GM18505 (cell line): ENCODE measurements at regions not wholly inside any gene's neighbourhood (a gene's known extent, or its start where the extent isn't known, plus 50 kb on each side); places are given as distances from the start of the nearest gene placed in this dataset.

Source experiments
- ATAC-seq: cut with Tn5 transposase; IDR thresholded peaks from one replicate; pipeline ENCODE4 v1.9.1; 2021; ENCODE audit not compliant: unreplicated experiment
- POLR2A ChIP-seq: IDR thresholded peaks from 4 replicates; pipeline ENCODE4 v1.6.1; 2011; ENCODE audit warnings: borderline replicate concordance; ENCODE audit not compliant: insufficient read depth, insufficient read length; ENCODE audit errors: extremely low read depth

DNA sequence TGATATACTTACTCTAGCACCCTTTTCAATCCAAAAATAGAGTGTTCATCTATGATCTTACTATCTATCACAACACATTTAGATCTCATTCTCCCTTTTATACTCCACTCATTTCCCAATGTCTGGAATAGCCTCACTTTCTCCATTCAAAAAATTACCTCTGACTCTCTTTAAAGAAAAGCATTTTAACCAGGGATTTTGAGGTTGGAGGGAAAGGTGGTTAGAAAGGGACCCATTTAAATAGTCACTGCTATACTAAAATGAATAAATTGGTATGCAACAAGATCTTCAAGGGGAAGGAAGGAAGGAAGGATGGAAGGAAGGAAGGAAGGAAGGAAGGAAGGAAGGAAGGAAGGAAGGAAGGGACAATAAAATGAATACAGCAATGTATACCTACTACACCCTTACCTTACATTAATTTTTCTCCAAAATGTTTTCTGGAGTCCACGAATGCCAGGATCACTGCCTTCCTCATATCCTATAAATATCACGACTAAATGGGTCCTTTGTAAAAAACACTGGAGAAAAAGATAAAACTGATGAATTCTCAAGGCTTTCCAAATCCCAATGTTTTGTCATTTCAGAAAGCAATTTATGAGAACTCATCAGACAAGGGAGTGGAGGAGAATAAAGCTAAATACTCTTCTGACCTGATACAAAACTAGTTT lies 202.7 kb downstream of the ZEB2 start:
- no peak for ATAC-seq
- TF ChIP-seq POLR2A: no peak

DNA sequence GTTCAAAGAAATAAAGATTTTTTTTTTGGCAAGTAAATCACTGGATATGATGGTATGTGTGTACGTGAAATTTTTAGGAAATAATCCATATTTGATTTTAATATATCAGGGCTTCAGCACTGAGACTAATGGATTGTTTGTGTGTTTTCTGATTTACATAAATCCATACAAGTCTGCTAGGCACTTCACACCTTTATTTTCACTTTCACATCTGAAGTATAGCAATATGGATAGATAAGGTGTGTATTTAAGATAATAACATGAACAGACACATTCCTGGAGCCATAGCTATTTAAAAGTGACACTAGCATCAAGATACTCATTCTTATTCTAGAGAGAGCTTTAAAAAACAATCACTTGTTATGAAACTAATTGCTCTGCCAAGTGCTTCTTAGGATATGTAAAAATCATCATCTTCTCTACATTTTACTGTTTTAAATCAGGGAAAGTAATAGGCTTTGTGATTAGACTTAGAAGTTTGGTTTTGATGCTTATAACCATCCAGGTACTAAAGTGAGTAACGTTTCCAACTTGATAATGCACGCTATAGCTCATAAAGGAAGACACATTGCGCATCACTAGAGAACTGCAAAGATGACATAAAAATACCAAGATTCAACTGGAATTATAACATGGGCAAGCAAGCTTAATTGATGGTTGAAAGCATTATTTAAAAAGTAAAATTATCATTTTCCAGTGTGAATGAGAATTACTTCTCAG lies 208.9 kb downstream of the ZEB2 start:
- no peak for ATAC-seq
- TF ChIP-seq POLR2A: no peak

DNA sequence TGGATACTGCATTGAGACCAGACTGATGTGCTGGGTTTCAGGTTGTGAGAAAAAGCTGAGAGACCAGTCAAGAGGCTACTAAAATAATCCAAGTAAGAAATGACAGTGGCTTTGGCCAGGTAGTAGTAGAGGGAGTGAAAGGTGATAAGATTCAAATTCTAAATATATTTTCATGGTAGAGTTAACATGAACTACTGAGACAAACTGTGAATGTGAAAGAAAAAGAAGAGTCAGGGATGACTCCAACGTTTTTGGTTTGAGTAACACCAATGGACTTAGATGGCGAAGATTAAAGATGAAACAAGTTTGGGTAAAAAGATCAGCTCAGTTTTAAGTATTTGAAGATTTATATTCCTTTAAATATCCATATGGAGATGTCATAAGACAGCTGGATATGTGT lies 209.4 kb downstream of the ZEB2 start:
- ATAC-seq: no peak
- no peak for TF ChIP-seq POLR2A

DNA sequence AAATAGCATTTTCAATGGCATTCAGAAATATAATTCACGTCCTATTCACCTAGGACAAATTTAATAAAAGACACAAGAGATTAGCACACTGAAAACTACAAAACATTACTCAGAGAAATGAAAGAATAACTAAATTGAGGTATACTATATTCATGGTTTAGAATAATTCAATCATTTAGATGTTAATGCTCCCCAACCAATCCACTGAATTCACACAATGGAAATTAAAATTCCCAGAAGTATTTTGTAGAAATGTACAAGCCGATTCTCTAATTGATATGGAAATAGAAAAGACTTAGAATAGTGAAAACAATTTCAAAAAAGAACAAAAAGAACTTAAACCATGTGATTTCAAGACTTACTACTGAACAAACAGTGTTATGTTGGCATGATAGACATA lies 212.2 kb downstream of the ZEB2 start:
- ATAC-seq: no peak
- no peak for TF ChIP-seq POLR2A

DNA sequence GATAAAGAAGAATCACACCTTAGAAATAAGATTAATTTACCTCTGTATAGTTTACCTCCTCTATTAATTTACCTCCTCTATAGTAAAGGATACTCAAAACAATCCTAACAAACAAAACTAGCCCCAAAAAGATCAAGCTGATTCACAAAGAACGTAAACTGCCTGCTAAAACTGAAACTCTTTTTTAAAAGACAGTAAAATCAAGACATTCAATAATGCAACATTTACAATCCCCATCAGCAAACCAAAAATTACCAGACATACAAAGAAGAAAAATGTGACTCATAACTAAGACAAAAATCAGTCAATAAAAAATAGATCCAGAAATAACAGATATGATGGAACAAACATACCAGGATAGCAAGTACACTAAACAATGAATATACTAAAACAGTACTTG lies 215.7 kb downstream of the ZEB2 start:
- no peak for TF ChIP-seq POLR2A
- ATAC-seq: no peak

DNA sequence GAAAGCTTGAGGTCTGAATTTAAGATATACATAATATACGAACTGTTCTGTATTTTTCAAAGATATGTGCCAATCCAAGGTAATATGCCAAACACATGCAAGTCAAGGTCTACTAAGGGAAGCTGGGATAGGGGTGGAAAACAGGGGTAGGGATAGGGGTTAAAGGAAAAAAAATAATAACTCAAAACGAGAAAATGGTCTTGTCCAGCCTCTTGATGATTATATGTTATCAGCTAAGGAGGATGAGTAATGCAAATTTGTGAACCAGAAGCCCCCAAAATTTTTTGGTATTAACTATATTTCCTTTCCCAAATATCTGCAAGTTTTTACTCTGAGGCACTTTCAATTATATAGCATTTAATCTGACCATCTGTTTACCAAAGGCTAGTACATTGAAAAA lies 219.3 kb downstream of the ZEB2 start:
- ATAC-seq: no peak
- no peak for TF ChIP-seq POLR2A

DNA sequence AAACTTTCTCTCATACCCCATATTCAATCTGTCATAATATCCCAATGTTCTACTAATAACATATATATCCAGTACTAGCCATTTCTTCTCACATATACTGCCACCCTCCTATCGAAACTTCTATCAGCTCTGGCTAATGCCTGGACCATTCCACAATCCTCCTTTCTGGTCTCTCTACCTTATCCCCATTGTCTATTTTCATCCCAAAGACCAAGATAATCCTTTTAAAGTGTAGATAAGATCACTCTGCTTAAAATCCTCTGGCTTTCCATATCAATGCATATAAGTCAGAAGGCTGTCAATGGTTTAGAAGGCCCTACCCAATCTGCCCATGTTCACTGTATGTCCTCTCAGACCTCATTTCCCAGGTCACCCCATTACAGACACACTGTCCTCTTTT lies 229.6 kb downstream of the ZEB2 start:
- no peak for TF ChIP-seq POLR2A
- no peak for ATAC-seq

DNA sequence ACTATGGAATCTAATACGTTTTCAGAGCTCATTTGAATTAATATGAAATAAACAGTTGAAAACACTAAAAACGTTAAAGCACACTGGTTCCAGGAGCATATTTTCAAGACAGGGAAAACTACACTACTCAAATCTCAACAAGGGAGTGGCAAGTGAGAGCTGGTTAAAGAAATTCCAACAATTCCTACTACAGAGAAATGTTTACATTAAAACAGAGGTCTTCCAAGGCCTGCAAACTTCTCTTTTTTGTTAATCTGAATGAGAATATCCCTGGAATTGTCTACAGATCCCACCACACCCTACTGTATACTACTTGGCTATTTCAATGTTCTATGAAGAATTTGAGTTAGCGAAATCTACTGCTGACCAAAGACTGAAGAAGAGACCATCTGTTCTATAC lies 231.5 kb downstream of the ZEB2 start:
- TF ChIP-seq POLR2A: no peak
- ATAC-seq: no peak

DNA sequence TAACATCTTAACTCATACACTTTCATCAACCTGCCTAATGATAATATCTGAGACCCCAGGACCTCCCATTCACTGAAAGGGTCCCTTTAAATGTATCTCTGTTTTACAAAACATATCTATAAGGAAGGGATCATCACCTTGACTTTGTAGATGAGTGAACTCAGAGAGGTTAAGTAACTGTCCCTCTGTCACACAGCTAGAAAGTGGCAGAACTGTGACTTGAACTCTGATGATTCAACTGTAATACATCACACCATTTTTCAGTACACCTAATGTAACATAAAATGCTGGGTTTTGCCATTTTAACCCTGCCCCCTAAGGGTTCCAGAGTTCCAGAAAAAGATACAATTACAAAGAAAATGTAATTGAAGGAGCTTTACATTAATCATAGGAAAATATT lies 234.6 kb downstream of the ZEB2 start:
- ATAC-seq: no peak

DNA sequence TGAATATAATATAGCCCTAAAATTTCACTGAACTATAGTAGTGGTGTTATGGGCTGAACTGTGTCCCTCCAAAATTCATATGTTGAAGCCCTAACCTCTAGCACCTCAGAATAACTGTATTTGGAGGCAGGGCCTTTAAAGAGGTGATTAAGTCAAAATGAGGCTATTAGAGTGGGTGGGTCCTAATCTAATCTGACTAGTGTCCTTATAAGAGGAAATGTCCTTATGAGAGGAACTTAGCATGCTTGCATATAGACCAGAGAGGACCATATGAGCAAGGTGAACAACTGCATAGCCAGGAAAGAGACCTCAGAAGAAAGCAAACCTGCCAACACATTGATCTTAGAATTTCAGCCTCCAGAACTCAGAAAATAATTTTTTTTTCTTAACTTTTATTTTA lies 238.4 kb downstream of the ZEB2 start:
- no peak for TF ChIP-seq POLR2A
- ATAC-seq: no peak

More for the DNA sequence above, 234.6 kb downstream of the ZEB2 start:
- TF ChIP-seq POLR2A: no peak

DNA sequence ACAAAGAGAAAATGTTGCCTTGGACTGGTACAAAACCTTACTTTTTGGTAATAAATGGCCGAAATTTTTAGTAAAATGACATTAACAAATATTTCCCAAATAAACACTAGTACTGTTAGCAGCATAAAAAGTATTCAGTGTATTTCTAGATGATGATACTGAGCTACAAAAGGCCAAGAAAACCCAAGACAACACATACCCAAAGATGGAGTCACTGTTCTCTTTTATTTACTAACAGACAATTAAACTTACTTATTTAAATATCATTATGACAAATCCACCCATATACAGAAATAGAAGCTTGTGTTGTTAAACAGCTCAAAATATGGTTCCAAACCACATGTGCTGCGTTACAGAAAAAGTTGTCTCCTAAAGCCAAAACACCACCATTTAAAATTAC lies 239.9 kb downstream of the ZEB2 start:
- ATAC-seq: no peak
- TF ChIP-seq POLR2A: no peak

DNA sequence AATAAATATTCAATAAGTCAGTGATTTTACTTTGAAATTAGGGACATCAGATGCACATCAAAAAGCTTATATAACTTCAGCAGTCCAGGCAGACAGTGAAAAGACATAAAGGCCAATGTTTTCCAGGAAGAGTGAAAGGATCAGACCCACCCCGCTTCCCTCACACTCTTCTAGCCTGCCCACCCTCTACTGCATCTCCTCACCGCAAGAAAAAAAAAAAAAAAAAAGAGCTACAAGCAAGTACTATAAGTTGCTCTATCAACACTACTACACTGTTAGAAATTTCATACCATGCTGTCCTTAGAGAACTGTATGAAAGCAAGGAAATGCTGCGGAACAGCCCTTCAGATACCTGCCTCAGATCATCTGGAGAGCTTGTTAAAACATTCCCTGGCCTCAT lies 240.8 kb downstream of the ZEB2 start:
- ATAC-seq: no peak
- TF ChIP-seq POLR2A: no peak

DNA sequence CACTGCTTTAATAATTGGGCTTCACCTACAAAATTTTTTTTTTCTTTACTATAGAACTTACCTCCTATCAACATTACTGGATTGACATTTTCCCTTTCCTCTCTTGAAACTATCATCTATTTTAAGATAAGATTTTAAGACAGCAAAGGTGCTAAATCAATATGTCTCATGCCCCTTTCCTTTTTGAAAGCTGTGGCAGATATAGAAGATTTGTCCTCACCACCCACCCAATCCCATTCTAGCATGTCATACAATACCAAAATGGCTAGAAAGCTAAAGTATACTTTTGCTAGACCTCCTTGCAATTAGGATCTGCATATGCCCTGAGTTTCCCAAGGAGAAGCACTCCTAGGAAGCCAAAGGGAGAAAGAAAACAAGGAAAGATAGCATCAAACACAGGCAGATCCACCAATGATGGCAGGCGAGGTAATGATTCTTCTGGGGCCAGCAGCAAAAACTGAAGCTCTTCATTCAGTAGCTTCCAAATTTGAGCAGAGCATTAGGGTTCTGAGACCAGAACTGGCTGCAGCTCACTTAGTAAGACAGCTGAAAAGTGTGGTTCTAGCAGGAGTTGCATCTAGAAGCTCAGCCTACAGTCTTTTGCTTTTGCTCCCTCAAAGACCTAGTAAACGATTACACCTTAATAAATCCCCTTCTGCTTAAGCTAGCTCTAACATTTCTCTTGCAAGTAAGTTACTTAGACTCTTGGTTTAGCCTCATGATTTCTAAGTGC lies 242.1 kb downstream of the ZEB2 start:
- no peak for TF ChIP-seq POLR2A
- no peak for ATAC-seq

DNA sequence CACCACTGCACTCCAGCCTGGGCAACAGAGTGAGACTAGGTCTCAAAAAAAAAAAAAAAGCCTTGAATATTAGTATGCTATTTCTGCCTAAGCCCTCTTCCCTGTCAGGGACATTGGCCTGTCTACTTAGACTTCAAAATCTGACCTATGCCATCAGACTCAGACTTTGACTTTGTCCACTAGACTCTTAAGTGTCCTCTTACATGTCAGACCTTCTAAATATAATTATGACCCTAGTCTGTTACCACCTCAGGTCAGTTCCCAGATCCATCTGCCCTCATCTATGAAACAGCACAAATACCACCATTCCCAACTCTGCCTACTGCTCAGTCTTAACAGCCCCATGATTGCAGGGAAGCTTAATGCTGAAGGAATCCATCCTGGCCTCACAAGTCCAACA lies 244.6 kb downstream of the ZEB2 start:
- no peak for TF ChIP-seq POLR2A

More for the DNA sequence above, 244.6 kb downstream of the ZEB2 start:
- ATAC-seq: no peak
